ENCODE measurements at regions not wholly inside any gene's neighbourhood (a gene's known extent, or its start where the extent isn't known, plus 50 kb on each side); places are given as distances from the start of the nearest gene placed in this dataset.
A peak's percentile ranks its signal among the peaks of the same experiment; 100 is the strongest.
"Not testable (repeated sequence)": the region's sequence is repeated elsewhere in the genome, so short reads cannot be mapped to it uniquely, and the experiment has no call there.

- peak in 2 of 4 donors; percentile 12 to 40 for DNase-seq (ENCODE audit: low read depth in 4 of 4, low spot score in 3 of 4)
Measured at GRCh38 chr4:134544303-134544770, 342.7 kb upstream of the PABPC4L start.

- DNase-seq (ENCODE audit: low read depth in 4 of 4, low spot score in 3 of 4), result no peak
Measured at GRCh38 chr4:134540588-134540987, 339.0 kb upstream of the PABPC4L start.

- no peak for DNase-seq (ENCODE audit: low read depth in 4 of 4, low spot score in 3 of 4)
Measured at GRCh38 chr4:134539729-134540231, 338.2 kb upstream of the PABPC4L start.

GRCh38 chr4:134537701-134538100, 336.1 kb upstream of the PABPC4L start:
- DNase-seq (ENCODE audit: low read depth in 4 of 4, low spot score in 3 of 4), result no peak

- DNase-seq (ENCODE audit: low read depth in 4 of 4, low spot score in 3 of 4), result no peak
Measured at GRCh38 chr4:134533068-134533467, 331.5 kb upstream of the PABPC4L start.

- peak in 1 of 4 donors; percentile 17 for DNase-seq (ENCODE audit: low read depth in 4 of 4, low spot score in 3 of 4)
Measured at GRCh38 chr4:134531013-134531412, 329.4 kb upstream of the PABPC4L start.

GRCh38 chr4:134529629-134530028, 328.0 kb upstream of the PABPC4L start:
- DNase-seq (ENCODE audit: low read depth in 4 of 4, low spot score in 3 of 4), result no peak

- DNase-seq (ENCODE audit: low read depth in 4 of 4, low spot score in 3 of 4), result no peak
Measured at GRCh38 chr4:134518574-134519217, 317.1 kb upstream of the PABPC4L start.

GRCh38 chr4:134510544-134510943, 309.0 kb upstream of the PABPC4L start:
- no peak for DNase-seq (ENCODE audit: low read depth in 4 of 4, low spot score in 3 of 4)

GRCh38 chr4:134505511-134505910, 303.9 kb upstream of the PABPC4L start:
- no peak for DNase-seq (ENCODE audit: low read depth in 4 of 4, low spot score in 3 of 4)

- DNase-seq (ENCODE audit: low read depth in 4 of 4, low spot score in 3 of 4), result no peak
Measured at GRCh38 chr4:134501973-134502643, 300.5 kb upstream of the PABPC4L start.

- DNase-seq (ENCODE audit: low read depth in 4 of 4, low spot score in 3 of 4), result not testable (repeated sequence)
Measured at GRCh38 chr4:134501488-134501887, 299.9 kb upstream of the PABPC4L start.

GRCh38 chr4:134499074-134499473, 297.5 kb upstream of the PABPC4L start:
- DNase-seq (ENCODE audit: low read depth in 4 of 4, low spot score in 3 of 4), result no peak

GRCh38 chr4:134490863-134491262, 289.3 kb upstream of the PABPC4L start:
- DNase-seq (ENCODE audit: low read depth in 4 of 4, low spot score in 3 of 4), result no peak

GRCh38 chr4:134483514-134483913, 281.9 kb upstream of the PABPC4L start:
- not testable (repeated sequence) for DNase-seq (ENCODE audit: low read depth in 4 of 4, low spot score in 3 of 4)

- no peak for DNase-seq (ENCODE audit: low read depth in 4 of 4, low spot score in 3 of 4)
Measured at GRCh38 chr4:134471569-134471968, 270.0 kb upstream of the PABPC4L start.

- no peak for DNase-seq (ENCODE audit: low read depth in 4 of 4, low spot score in 3 of 4)
Measured at GRCh38 chr4:134470544-134470943, 269.0 kb upstream of the PABPC4L start.

GRCh38 chr4:134465417-134465816, 263.8 kb upstream of the PABPC4L start:
- DNase-seq (ENCODE audit: low read depth in 4 of 4, low spot score in 3 of 4), result no peak

GRCh38 chr4:134463771-134464170, 262.2 kb upstream of the PABPC4L start:
- DNase-seq (ENCODE audit: low read depth in 4 of 4, low spot score in 3 of 4), result no peak

- DNase-seq (ENCODE audit: low read depth in 4 of 4, low spot score in 3 of 4), result no peak
Measured at GRCh38 chr4:134426821-134427220, 225.2 kb upstream of the PABPC4L start.

- no peak for DNase-seq (ENCODE audit: low read depth in 4 of 4, low spot score in 3 of 4)
Measured at GRCh38 chr4:134425756-134426155, 224.2 kb upstream of the PABPC4L start.

GRCh38 chr4:134422776-134423175, 221.2 kb upstream of the PABPC4L start:
- no peak for DNase-seq (ENCODE audit: low read depth in 4 of 4, low spot score in 3 of 4)

Data from right renal pelvis (tissue), 4 donors.